K562 (cell line): ENCODE measurements at regions not wholly inside any gene's neighbourhood (a gene's known extent, or its start where the extent isn't known, plus 50 kb on each side); places are given as distances from the start of the nearest gene placed in this dataset.

ENCODE experiments used
- CSDE1 ChIP-seq, 2 experiments: fragments of 450-650 bp; IDR thresholded peaks; 2 replicates each; pipeline ENCODE4 v1.6.1; 2016; ENCODE audit warnings: mild to moderate bottlenecking in 1 of 2
- GTF2B ChIP-seq: IDR thresholded peaks from 2 replicates; pipeline ENCODE4 v1.6.1; 2011; ENCODE audit not compliant: insufficient read length; ENCODE audit errors: extremely low read depth
- NONO ChIP-seq, 2 experiments: fragments of 200-400 bp in 1 of 2; fragments of 450-650 bp in 1 of 2; formaldehyde crosslinking in 1 of 2; IDR thresholded peaks; 2 replicates each; pipeline ENCODE4 v1.6.1; 2017; ENCODE audit warnings: low read depth in 2 of 2, mild to moderate bottlenecking in 2 of 2, moderate library complexity in 2 of 2, low read length in 1 of 2
- RFX1 ChIP-seq: fragments of 450-650 bp; IDR thresholded peaks from 2 replicates; pipeline ENCODE4 v1.6.1; 2016; ENCODE audit warnings: mild to moderate bottlenecking, moderate library complexity
- ZNF133 ChIP-seq: fragments of 250-450 bp; sonication (Bioruptor Pico); IDR thresholded peaks from 2 replicates; pipeline ENCODE4 v1.4.0; 2020; ENCODE audit warnings: mild to moderate bottlenecking
- ZNF134 ChIP-seq: fragments of 250-450 bp; sonication (Bioruptor Pico); conservative IDR thresholded peaks from 2 replicates; pipeline ENCODE4 v1.4.0; 2020
- ZNF764 ChIP-seq: fragments of 250-450 bp; sonication (Bioruptor Pico); IDR thresholded peaks from 2 replicates; pipeline ENCODE4 v1.4.0; 2020; ENCODE audit warnings: low read depth, mild to moderate bottlenecking, moderate library complexity
- TF ChIP-seq, protein P1 (sequence below): fragments of 250-450 bp; sonication (Bioruptor Pico); IDR thresholded peaks from 2 replicates; pipeline ENCODE4 v1.5.0; 2021
- TF ChIP-seq, protein P2 (sequence below): sonication (generic); formaldehyde crosslinking; IDR thresholded peaks from 2 replicates; pipeline ENCODE4 v1.8.1; 2023; ENCODE audit warnings: missing genetic modification reagents, mild to moderate bottlenecking, borderline replicate concordance

DNA sequence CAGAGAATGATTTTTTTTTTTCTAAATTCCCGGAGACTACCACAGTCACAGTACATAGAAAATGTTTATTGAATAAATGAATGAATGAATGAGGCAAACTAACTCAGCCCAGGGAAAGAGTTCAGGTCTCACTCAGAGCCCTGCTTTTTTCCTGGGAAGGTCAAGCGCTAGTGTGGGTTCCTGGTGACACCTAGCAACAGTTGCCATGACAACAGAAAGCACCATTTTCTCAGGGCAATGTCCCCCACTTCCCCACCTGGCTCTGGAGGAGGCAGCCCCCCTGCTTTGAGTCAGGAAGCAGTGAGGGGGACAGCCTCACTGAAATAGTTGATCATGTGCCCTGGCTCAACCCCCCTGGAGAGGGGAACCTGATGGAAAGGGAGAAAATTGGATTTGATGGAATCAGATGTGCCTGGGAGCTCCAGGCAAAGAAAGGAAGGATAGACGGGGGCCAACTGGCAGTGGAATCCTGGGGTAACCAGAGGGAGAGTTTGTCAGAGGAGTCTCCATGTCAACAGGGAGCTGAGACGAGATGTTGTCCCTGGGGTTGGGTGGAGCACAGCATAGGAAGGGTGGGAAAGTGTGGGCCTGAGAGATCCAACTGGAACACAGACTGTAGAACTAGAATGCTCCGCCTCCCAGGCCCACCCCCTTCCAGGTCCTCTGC, 242.2 kb upstream of the CCL2 start (continued):
- TF ChIP-seq ZNF133 (CRISPR knock-in tag) (no peak), RFX1 (peak; percentile 93), ZNF764 (CRISPR knock-in tag) (no peak), CSDE1 (IDR thresholded peaks at IDR 0.05) (peak in 1 of 2 experiments; percentile 59; a peak in 1 of 4 replicates), ZNF134 (no peak), GTF2B (no peak), NONO (IDR thresholded peaks at IDR 0.05; ENCODE audit: low read depth in 2 of 2, low read length in 1 of 2) (no peak)
- TF ChIP-seq, protein P1, sequence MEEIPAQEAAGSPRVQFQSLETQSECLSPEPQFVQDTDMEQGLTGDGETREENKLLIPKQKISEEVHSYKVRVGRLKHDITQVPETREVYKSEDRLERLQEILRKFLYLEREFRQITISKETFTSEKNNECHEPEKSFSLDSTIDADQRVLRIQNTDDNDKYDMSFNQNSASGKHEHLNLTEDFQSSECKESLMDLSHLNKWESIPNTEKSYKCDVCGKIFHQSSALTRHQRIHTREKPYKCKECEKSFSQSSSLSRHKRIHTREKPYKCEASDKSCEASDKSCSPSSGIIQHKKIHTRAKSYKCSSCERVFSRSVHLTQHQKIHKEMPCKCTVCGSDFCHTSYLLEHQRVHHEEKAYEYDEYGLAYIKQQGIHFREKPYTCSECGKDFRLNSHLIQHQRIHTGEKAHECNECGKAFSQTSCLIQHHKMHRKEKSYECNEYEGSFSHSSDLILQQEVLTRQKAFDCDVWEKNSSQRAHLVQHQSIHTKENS (CRISPR knock-in tag) = no peak
- TF ChIP-seq, protein P2, sequence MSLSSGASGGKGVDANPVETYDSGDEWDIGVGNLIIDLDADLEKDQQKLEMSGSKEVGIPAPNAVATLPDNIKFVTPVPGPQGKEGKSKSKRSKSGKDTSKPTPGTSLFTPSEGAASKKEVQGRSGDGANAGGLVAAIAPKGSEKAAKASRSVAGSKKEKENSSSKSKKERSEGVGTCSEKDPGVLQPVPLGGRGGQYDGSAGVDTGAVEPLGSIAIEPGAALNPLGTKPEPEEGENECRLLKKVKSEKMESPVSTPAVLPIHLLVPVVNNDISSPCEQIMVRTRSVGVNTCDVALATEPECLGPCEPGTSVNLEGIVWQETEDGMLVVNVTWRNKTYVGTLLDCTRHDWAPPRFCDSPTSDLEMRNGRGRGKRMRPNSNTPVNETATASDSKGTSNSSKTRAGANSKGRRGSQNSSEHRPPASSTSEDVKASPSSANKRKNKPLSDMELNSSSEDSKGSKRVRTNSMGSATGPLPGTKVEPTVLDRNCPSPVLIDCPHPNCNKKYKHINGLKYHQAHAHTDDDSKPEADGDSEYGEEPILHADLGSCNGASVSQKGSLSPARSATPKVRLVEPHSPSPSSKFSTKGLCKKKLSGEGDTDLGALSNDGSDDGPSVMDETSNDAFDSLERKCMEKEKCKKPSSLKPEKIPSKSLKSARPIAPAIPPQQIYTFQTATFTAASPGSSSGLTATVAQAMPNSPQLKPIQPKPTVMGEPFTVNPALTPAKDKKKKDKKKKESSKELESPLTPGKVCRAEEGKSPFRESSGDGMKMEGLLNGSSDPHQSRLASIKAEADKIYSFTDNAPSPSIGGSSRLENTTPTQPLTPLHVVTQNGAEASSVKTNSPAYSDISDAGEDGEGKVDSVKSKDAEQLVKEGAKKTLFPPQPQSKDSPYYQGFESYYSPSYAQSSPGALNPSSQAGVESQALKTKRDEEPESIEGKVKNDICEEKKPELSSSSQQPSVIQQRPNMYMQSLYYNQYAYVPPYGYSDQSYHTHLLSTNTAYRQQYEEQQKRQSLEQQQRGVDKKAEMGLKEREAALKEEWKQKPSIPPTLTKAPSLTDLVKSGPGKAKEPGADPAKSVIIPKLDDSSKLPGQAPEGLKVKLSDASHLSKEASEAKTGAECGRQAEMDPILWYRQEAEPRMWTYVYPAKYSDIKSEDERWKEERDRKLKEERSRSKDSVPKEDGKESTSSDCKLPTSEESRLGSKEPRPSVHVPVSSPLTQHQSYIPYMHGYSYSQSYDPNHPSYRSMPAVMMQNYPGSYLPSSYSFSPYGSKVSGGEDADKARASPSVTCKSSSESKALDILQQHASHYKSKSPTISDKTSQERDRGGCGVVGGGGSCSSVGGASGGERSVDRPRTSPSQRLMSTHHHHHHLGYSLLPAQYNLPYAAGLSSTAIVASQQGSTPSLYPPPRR (CRISPR knock-in tag) = no peak
